ENCODE measurements at regions not wholly inside any gene's neighbourhood (a gene's known extent, or its start where the extent isn't known, plus 50 kb on each side); places are given as distances from the start of the nearest gene placed in this dataset.

DNA sequence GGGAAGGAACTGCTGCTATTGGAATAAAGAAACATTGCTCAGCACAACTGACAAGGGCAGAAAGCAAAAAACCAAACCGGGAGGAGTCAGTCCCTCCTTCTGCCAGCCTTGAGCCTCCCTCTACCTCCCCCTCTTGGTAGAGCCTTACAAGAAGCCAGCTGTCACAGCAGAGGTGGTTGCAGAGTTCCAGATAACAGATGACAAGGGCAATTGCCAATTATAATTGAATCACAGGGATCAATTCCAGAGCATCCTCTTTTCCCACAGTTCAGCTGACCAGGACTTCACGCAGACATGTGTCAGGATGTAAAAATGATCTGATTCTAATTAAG lies 548.2 kb upstream of the LRRTM1 start:
- DNase-seq = no peak

DNA sequence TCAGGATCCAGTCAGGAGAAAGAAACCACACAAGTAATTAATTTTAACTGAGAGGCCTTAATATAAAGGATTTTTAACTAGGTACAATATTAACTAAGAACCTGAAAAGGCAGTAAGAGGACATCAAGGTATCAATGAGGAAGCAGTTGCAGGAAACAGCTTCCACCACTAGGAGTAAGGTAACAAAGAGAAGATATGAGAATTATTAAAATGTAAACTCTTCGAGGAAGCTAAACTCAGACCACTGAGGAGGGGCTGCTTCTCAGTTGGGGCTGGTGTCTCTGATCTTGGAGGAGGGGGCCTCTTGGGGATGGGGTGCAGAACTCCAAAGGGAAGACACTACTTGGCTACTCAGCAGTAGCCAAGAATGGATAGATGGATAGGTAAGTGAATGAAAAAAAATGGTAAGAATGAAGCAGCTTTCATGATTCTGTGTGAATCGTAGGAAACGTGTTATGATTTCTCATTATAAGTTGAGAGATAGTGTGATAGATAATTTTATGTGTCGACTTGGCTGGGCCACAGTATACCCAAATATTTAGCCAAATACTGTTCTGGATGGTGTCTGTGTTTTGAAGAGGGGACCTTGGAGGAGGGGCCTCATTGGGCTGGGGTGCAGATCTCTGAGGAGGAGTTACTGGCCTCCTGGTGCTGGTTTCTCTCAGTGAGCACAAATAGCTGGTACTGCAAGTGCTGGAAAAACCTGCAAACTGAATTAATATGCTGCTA lies 547.7 kb upstream of the LRRTM1 start:
- DNase-seq = no peak

DNA sequence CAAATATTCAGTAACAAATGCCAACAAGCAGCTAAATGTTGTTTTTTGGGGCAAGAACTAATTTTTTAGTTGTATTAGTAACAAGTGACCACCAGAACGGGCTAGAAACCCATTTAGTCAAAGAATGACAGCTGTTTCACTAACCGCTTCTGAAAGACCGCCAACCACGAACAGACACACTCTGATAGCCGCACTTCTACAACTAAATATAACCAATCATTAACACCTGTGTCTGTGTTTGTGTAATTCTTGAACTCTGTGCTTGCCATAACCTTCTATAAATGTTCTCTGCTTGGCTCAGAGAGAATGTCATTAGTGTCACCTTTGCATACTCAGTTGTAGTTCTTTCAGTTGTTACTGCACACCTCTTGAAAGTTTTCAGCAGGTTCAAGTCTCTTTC lies 526.3 kb upstream of the LRRTM1 start:
- no peak for DNase-seq

DNA sequence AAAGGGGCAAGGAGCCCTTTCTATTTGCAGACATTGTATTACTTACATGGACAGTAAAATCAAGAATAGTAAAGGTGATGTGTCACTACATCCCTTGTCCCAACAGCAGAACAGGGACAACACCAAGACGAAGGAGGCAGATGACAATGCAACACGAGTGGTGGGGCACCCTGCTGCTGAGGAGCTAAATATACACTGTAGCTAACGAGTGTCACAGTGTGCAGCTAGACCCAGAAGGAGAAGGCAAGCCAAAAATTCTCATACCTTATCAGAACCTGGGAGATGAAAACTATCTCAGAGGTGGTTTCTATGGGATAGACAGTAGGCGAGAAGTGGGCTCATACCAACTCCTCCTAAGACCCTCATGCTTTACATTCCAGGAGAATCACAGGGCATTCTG lies 518.4 kb upstream of the LRRTM1 start:
- no peak for DNase-seq

DNA sequence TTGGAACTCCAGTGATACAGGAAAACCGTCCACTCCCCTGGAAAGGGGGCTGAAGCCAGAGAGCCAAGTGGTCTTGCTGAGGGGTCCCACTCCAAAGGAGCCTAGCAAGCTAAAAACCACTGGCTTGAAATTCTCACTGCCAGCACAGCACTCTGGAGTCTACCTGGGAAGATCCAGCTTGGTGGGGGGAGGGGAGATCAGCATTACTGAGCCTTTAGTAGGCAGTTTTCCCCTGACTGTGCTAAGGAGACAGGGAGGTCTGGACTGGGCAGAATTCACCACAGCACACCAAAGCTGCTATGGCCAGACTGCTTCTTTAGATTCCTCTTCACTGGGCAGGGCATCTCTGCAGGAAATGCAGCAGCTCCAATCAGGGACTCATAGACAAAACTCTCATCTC lies 510.7 kb upstream of the LRRTM1 start:
- no peak for DNase-seq

DNA sequence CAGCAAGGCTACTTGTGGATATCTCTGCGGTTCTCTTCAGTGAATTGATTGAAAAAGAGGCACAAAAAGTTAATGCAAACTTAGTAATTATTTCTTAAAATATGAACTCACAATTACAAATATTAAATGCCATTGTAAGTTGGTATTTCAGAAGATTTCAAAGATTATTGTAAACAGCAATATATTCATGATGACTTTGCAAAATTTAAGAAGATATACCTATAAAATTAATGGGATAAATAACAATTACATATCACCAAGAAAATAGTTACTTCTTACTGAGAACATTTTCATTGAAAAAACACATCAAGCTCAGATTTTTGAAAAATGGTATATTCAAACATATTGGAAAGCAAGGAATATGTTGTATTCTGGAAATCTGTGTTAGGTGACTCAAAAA lies 482.0 kb upstream of the LRRTM1 start:
- DNase-seq = no peak

DNA sequence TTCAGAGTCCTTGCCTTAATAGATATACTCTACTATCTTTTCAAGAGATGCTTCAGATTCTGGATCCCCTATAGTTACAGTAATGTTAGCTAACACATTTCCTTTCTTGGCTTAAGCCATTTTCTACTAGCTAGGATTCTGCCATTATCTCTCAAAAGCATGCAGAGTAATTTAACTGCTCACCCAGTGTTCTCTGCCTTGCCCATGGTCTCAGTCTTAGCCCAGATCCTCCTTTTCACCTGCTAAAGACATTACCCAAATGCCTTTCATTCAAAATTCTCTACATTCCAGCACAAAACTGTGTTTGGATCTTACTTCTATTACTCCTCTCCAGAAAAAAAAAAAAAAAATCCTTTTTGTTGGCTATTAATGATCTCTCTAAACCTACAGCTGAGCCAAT lies 474.2 kb upstream of the LRRTM1 start:
- DNase-seq = no peak

DNA sequence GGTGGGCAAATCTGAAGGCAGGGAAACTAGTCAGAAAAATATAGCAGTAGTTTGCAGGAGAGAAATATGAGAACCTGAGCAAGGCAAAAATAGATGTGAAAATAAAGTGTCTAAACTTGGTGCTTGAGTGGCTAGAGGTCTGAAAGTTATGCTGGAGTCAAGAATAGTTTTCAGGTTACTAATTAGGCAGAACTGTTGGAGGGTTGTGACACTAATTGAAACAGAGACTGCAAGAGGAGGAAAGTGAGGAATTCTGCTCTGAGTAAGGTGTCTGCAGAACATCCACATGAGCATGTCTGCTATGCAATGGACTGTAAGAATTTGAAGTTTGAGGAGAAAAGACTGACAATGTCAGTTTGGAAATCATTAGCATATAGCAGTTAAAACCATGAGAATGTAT lies 444.0 kb upstream of the LRRTM1 start:
- DNase-seq = no peak

DNA sequence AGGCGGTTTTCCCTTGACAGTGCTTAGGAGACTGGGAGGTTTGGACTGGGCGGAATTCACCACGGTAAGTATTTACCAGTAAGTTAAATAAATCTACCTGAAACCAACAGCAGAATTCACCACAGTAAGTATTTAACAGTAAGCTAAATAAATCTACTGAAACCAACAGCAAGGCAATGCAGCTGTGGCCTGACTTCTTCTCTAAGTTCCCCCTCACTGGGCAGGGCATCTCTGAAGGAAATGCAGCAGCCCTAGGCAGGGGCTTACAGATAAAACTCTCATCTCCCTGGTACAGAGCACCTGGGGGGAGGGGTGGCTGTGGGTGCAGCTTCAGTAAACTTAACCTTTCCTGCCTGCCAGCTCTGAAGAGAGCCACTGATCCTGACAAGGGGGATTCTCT lies 432.5 kb upstream of the LRRTM1 start:
- DNase-seq = no peak

DNA sequence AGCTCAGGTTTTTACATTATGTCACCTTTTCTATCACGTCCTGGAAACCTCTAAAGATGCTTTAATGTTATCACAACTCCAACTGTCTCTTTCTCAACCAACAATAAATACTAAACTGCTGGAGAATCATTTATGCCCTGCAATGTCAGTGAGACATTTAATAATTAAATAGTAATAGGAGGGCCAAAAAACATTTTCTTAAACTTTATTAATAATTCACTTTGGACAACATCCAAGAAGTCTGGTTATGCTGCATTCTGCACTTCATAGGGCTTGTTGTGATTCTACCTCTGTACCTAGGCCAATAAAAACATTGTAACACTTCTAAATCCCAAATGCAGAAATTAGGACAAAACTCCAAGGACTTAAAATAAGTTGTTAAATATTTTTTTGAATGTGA lies 420.4 kb upstream of the LRRTM1 start:
- no peak for DNase-seq

DNA sequence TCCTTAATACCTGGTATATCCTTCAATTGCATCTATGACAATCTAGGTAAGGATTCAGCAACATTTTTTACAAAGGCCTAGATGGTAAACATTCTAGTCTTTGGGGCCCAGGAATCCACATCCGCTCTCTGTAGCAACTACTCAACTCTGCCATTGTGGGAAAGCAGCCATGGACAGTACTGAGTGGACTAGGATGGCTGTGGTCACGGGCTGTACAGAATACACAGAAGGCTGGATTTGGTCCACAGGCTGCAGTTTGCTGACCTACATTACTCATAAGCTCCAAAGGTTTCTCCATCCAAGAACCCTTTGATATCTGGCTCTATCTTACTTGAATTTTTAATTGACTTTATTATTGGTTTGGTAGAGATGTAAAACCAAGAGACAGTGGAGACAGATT lies 418.3 kb upstream of the LRRTM1 start:
- DNase-seq = no peak

DNA sequence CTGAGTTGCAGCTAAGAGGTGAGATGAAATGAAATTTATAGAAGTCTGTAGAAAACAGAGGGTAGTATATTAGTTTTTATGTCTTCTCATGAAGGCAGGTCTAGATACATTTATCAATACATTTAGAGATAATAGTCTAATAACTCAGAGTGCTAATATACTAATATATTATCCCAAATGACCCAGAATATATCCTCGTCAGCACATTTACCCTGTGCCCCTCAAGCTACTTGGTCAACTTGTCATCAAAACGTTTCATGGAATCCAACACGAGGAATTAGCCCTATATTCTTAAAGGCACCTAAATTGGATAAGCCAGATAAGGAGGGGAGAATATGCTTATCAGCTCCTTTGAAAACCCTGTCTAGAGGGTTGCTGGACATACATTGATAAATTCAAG lies 415.1 kb upstream of the LRRTM1 start:
- DNase-seq = no peak

DNA sequence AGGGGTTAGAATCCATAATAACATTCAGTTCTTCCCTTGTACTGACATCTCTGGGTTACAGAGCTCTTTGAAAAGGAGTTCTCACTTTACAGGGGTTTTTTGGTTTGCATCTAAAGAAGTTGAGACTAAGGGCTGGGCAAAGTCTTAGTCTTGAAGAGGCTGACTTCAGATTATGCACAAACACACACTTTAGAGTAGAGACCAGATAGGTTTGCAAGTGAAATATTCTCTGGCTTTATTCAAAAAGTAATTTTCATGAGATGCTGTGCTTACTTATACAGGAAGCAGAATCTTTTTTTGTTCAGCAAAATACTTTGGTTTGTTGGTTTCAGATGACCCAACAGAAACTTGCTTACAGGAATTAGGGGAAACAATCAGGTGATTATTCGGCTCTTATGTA lies 410.9 kb upstream of the LRRTM1 start:
- no peak for DNase-seq

DNA sequence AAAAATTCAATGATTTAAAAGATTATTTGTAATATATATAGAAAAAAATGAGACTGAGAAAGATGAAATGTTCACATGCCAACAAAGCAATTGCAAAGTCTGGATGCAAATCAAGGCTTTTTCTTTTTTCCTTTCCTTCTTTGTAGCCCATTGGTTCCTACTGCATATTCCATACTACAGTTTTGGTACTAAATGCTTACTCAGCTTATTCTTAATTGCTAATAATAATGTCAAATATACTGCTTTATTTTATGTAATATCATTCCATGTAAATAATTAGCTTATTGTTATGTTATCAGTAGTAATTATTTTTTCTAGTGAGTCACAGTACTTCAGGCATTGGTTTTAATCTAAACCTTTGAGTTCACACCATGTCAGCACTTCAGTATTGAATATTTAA lies 407.4 kb upstream of the LRRTM1 start:
- no peak for DNase-seq

DNA sequence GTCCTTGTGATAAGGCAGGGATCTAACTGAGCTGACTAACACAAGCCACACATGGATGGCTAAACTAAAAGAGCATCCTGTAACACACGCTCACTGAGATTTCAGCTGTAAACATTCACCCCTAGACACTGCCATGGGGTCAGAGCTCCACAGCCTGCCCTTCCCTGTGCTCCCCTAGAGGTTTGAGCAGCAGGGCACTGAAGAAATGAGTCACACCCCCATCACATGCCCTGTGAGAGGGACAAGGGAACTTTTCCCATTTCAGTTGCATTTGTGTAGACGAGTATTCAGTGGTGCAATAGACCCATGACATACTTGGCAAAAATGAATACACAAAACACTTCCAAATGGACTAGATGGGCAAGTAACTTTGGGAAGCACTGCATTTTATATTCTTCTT lies 402.4 kb upstream of the LRRTM1 start:
- DNase-seq = no peak

DNA sequence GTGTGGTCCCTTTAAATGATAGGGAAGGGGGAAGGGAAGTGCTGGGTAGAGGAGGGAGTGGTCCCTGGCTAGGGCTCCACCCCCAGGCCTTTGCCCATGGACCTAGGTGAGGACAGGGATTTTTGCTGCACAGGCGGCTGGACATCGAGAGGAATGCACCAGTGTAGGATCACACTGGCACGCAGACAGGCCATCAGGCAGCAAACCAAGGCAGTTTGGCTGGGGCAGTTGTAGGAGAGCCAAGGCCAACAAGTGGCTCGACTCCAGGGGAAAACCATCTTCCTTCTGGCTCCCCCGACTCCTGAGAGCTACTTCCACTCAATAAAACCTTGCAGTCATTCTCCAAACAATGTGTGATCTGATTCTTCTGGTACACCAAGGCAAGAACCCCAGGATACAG lies 402.0 kb upstream of the LRRTM1 start:
- DNase-seq = no peak

DNA sequence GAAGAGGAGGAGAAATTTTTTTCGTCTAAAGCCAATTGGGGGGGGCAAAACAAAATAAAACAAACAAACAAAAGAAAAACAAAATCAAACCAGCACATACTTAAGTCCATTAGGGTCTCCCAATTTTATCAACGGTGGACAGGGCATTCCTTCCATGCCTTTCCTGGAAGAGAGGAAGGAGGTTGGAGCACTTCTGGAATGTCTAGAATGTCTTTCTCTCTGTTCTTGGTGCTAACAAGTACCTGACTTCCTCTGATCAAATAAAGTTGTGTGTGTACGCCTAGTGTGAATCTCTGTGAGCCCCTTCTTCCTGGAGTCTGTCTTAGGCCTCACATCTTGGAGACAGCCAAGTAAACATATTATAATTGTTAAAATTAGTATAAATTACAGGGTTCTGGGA lies 399.0 kb upstream of the LRRTM1 start:
- no peak for DNase-seq

DNA sequence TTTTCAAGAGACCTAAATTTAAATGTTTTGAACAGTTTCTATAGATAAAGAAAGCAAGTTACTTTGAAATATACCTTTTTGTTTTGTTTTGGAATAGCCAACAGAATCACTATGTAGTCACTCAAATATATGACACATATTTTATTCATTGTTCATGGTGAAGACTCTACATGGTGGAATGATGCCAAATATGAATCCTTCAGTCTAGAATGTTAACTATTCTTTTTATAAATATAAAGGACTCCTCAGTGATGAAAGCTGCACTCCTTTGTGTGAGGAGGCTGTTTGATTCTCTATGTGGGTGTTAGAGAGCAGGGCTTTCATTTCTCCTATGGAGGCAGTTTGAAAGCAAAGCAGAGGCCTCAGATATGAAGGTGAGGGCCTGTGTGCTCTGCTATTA lies 396.4 kb upstream of the LRRTM1 start:
- no peak for DNase-seq

Data from NCI-H2081 treated with DMSO at 0.1 percent for 48 hours (cell line).